Activated naive CD4-positive, alpha-beta T cell (primary cell): ENCODE measurements at regions not wholly inside any gene's neighbourhood (a gene's known extent, or its start where the extent isn't known, plus 50 kb on each side); places are given as distances from the start of the nearest gene placed in this dataset.
"Not testable (repeated sequence)": the region's sequence is repeated elsewhere in the genome, so short reads cannot be mapped to it uniquely, and the experiment has no call there.

Experiments used
- DNase-seq, 4 experiments: peaks; one replicate each; lab custom pipeline; 2025; lab: John Stamatoyannopoulos, UW

DNA sequence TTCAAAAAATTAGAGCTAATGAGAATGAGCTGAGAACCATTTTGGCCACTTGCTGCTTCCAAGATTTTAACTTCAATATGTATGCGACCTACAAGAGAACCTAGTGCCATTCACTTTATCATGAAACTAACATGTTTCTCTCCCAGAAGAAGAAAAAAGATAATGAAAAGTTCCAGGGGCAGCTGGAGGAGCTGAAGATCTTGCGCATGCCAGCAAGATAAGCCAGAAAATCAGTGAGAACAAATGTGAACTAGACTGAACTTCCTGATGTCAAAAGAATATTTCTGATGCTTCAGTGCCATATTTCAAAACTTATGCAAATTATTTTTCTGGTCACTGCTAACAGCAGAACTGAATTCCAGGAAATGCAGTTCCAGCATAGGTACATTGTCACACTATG lies 1265.1 kb downstream of the BRINP3 start:
- no peak for DNase-seq

DNA sequence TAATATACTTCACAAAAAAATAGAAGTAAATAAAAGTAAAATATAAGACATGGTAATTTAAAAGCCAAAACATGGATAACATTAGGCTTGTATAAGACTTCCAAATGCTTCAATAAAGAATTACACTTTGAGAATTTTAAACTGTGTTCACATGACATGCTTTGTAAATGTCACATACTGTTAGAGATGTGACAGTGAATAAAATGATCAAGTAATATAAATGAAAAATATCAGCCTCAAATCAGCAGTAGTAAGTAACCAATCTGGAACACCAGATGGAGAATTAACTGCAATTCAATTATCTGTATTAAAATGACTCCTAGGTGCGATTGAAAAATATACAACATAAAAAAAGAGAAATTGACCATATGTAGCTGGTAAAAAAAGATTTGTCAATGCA lies 1260.8 kb downstream of the BRINP3 start:
- no peak for DNase-seq

DNA sequence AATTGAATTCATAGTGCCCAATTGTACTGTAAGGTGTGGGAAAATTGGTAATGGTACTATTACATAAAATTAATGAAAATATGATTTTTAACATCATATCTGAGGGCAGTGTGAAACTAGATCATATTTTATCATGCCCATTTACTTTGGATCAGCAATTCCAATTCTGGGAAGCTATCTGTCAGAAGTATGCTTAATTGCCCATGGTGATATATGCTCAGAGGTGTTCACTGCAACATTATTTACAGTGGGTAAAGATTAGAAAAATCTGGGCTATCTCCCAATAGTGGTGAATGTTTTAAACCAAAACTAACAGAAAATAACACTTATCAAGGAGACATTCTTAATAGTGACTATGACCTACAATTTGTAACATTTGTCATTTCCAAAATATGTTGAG lies 1260.0 kb downstream of the BRINP3 start:
- DNase-seq = no peak

DNA sequence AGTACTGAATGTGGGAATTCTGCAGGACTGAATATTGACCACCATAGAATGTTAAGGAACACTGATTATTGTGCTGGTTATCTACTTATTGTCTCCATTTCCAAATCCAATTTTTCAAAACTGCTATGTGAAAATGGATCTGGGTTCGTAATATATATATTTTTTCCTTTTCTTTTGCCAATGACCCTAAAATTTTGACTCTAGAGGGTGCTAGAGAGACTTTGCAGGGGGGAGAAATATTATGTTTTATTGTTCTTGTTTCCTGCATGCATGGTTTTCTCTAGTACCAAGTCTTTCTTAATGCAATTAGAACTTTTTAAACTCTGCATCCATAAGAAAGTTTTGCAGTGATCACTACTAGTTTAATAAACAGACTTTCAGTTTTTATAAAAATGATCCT lies 1256.9 kb downstream of the BRINP3 start:
- DNase-seq = no peak

DNA sequence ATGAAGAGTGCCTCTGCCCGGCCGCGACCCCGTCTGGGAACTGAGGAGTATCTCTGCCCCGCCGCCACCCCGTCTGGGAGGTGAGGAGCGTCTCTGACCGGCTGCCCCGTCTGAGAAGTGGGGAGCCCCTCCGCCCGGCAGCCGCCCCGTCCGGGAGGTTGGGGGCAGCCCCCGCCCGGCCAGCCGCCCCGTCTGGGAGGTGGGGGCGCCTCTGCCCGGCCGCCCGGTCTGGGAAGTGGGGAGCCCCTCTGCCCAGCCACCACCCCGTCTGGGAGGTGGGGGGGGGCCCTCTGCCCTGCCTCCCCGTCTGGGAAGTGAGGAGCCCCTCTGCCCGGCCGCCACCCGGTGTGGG lies 1251.9 kb downstream of the BRINP3 start:
- DNase-seq = not testable (repeated sequence)

DNA sequence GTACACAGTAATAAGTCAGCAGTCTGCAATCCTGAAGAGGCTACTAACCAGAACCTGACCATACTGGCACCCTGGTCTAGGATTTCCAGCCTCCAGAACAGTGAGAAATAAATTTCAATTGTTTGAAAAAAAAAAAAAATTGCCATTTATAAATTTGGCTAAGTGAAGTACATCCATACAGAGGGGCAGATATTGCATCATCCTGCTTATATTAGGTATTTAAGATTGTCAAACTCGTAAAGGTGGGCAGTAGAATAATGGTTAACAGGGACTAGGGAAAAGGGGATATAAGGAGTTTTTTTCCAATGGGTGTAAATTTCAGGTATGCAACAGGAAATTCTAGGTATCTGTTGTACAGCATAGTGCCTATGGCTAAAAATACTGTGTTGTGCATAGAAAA lies 1250.9 kb downstream of the BRINP3 start:
- no peak for DNase-seq

DNA sequence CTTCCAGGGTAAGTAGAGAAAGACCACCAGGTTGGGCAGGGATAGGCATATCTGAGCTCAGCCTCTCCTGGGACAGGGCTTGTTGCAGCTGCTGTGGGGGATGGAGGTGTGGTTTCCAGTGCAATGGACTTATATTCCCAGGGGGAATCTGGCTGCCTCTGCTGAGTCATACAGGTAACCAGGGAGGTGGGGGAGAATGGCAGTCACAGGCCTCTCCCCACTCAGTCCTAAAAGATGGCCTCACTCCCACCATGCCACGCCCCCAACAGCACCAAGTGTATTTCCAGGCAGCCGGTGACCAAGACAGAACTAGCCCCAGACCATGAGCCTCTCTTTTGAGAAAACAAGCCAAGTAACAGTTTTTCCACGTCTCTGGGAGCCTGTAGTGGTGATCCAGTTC lies 1240.7 kb downstream of the BRINP3 start:
- DNase-seq = no peak

DNA sequence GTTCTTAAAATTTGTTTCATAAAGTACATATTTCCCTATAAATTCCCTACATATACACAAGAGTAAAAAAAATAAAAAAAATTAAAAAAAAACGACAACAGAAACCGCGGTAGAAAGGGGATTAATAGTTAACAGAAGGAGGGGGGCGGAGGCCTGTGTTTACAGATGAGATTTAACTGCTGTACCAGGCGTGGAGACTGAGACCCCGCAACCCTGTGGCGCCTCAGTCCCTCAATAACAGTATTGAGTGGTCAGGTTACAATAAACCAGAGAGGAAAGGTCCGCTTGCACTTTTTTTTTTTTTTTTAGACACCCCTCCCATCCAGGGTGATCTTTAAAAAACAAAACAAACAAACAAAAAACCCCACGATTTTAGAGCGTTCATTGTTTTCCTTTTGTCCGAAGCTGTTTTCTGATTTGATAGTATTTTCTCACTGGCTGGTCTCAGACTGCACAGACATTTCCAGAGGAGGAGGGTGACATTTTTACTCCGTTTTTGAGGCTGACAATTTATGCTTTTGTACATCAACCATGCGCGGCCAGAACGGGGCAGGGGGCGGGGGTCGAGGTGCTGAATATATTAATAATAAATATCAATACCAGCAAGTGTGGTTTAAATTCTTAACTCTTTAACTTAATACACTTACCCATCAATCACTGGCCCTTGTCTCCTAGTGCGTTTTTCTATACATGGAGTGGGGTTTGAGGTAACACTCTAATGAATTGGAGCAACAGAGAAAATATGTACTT lies 1223.9 kb downstream of the BRINP3 start:
- DNase-seq = no peak

DNA sequence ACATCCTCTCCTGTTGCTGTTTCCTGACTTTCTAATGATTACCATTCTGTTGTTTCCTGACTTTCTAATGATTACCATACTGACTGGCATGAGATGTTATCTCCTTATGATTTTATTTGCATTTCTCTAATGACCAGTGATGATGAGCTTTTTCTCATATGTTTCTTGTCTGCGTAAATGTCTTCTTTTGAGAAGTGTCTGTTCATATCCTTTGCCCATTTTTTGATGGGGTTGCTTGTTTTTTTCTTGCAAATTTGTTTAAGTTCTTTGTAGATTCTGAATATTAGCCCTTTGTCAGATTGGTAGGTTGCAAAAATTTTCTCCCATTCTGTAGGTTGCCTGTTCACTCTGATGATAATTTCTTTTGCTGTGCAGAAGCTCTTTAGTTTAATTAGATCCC lies 1216.5 kb downstream of the BRINP3 start:
- DNase-seq = not testable (repeated sequence)

DNA sequence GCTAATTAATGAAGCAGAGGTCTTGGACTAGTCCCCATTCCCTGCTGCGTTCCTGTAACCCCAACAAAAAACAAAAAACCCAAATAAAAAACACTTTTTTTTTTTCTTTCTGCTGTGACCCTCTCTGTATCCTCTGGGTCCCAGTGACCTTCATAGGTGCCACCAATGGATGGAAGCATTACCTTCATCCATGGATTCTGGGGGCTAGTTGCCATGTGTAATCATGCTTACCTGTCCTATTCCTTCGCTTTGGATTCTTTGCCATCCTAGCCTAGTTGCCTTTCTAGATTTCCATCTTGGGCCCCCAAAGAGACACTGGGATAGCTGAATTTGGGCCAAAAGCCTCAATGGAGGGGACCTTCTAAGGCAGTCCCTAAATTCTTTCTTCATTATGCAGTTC lies 1208.7 kb downstream of the BRINP3 start:
- DNase-seq = no peak

DNA sequence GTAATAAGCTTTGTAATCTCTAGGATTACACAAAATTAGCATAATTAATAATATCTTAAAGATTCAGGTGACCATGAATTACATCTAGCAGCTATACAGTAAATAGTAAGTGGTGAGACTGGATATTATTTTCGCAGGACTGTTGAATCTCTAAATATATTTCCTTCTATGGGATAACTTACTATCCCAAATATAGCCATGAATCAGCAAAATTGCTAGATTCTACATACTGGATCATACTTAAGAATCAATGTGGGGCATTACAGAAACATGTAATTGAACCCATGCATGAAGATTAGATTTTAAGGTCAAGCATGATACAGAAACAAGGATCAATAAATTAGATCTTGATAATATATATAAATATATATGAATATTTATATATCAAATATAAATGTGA lies 1203.4 kb downstream of the BRINP3 start:
- no peak for DNase-seq

DNA sequence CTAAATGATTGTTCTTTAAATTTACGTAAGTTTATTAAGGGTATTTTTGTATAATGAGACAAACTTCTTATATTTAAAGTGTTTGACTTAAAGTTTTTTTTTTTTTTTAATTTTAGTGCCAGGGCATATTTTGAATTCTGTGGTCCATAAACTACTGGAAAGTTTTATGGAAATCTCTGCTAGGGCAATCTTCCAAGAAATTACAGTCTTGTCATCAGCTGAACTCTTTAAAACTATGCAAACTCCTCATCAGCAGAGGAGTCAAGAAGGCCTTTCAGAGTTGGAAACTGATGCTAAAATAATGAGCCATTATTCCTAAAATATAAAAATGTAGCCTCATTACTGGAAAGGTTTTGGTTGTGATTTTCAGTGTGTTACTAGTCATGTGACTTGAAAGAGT lies 1201.9 kb downstream of the BRINP3 start:
- no peak for DNase-seq

DNA sequence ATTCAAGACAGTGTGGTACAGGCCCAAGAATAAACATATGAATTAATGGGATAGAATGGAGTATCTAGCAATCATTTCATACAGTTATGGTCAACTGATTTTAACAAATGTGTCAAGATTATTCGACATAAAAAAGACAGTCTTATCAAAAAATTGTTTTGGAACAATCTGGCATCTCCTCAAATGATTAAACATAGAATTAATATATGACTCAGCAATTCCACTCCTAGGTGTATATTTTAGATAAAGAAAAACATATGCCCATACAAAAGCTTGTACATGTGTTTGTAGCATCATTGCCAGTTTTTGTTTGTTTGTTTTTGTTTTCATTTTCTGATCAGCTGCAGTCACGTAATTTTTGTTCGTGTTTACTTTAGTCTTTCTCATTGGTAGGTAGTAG lies 1188.3 kb downstream of the BRINP3 start:
- no peak for DNase-seq

DNA sequence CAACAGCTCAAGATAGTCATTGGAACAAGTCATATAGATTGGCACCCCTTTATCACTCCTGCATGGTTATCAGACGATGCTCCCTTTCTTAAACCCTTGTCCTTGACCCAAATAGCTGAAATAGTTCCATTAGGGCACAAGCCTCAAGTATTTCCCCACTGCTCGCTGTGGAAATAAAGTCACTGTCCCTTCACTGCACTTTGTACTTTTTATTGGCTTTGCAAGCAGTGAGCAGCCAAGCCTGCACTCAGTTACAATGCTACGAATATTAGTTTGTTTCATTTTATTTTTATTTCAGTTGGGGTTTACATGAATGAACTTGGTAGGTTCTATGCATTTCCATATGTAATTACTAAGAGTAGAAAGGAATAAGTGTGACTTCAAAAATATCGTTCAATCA lies 1176.4 kb downstream of the BRINP3 start:
- no peak for DNase-seq

DNA sequence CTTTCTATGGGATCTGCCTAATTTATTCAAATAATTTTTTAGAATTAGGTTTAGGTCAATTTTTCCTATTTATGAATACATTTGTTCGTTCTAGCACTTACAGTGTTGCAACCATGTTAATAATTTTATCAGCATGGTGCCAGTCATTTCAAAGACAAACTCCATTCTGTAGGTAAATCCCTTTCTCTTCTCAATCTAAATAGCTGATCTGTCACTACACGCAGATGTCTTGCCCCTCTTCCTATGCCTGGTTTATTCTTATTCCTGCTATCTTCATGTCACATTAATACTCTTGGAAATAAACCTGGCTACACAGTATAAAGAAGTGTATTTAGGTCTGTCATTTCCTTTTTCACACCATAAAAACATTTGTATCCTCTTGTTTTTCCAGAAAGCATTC lies 1172.4 kb downstream of the BRINP3 start:
- DNase-seq = no peak

DNA sequence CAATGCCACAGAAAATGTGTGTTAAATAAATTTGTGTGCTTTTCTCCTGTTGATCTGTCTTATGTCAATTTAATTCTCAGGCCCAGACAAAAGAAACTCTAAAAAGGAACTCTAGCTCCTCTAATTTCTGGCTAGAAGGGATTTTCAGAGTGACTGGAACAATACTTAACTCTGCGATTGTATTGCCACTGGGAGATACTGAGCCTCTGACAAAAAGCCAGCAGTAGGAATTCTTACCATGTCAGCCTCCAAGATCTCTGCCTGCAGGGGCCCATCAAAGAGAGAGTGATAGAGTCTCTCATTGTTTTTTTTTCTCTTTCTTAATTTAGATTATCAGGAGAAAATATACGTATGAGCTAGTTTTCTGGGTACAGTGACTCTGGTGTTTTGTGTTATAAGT lies 1165.7 kb downstream of the BRINP3 start:
- DNase-seq = no peak

DNA sequence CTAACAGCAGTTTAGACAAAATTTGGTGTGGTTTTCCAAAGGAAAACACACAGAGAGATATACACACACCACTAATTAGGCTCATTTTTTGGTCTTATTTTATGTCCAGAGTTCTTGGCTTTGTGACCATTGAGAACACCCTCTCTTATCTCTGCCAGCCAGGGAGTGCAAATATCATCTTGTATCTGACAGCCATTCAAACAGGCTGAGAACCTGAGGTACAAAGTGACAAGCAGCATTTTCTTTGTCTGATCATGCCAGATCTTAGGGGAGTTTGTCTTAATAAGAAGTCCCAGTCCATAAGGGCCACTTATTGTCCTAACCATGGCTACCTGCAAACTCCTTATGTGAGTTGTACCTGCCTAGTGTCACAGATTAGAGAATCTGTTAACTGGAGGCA lies 1165.2 kb downstream of the BRINP3 start:
- DNase-seq = no peak

DNA sequence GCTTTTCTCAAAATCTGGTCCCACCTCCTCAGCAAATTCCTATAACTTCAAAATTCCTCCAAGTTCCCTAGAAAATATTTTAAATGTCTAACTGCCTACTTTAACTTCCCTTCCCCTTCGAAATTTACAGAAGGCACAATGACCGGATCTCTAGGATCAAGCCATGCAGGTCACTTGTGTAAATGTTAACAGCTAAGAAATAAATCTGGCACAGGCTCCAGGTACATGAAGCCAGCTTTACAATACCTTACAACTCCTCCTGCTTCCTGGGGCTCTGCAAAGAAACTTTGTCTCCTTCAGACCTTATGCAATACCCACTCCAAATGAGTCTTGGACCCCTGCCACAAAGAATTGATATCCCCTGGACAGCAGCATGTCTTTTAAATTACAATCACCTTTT lies 1164.2 kb downstream of the BRINP3 start:
- DNase-seq = no peak

DNA sequence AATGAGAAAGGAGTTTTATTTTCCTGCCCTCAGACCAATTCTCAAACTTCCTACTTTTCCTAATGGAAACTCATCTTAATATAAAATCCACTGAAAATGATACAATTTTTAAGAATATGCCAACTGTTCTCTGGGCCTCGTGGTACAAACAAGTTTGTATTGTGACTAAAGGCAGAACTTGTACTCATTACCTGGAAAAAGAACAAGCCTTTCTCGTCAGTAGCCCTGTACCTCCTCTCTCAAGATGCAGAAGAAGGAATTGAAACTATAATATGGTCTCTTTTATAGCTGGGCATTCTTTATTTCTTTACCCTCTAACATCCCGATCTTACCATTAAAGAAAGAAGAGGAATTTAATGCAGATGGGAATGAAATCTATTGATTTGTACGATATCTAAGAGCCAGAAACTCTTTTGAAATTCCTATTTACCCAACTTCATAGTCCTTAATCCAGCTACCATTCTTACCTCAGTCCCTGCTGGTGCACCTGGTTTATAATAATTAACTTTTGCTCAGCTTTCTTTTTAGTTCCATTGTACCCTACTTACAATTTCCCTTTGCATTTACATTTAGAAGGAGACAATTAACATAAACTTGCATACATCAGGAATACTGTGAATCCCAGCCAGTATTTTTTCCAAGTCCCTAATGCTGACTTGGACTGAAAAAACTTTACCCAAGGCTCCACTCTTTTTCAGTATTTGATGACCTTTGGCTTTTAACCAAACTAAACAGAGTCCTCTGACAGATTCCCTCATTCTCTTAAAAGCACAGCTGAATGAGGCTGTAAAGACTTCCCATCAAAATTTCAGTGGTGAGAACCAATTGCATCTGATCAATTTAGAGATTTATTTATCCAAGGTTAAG lies 1162.4 kb downstream of the BRINP3 start:
- no peak for DNase-seq

DNA sequence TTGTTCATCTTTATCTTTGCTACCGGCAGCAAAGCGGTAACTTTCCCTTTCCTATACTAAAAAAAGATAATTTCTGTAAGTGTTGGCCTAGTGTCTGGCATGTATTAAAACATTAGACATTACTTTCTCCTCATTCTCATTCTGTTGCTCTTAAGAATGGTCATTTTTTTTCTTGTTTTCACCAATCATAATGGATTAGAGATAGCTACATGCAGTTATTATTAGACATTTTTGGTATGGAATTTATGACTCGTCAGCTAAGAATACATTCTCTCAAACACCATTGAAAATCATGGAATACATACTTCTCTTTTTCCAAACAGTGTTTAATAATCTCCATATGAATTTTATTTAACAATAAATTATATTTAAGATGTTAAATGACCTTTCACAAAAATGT lies 1154.6 kb downstream of the BRINP3 start:
- no peak for DNase-seq

DNA sequence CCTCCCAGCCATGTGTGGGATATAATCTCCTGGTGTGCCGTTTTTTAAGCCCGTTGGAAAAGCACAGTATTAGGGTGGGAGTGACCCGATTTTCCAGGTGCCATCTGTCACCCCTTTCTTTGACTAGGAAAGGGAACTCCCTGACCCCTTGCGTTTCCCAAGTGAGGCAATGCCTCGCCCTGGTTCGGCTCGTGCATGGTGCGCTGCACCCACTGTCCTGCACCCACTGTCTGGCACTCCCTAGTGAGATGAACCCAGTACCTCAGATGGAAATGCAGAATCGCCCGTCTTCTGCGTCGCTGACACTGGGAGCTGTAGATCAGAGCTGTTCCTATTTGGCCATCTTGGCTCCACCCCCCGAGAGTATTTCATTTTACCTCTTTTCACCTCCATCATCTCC lies 1146.6 kb downstream of the BRINP3 start:
- not testable (repeated sequence) for DNase-seq

DNA sequence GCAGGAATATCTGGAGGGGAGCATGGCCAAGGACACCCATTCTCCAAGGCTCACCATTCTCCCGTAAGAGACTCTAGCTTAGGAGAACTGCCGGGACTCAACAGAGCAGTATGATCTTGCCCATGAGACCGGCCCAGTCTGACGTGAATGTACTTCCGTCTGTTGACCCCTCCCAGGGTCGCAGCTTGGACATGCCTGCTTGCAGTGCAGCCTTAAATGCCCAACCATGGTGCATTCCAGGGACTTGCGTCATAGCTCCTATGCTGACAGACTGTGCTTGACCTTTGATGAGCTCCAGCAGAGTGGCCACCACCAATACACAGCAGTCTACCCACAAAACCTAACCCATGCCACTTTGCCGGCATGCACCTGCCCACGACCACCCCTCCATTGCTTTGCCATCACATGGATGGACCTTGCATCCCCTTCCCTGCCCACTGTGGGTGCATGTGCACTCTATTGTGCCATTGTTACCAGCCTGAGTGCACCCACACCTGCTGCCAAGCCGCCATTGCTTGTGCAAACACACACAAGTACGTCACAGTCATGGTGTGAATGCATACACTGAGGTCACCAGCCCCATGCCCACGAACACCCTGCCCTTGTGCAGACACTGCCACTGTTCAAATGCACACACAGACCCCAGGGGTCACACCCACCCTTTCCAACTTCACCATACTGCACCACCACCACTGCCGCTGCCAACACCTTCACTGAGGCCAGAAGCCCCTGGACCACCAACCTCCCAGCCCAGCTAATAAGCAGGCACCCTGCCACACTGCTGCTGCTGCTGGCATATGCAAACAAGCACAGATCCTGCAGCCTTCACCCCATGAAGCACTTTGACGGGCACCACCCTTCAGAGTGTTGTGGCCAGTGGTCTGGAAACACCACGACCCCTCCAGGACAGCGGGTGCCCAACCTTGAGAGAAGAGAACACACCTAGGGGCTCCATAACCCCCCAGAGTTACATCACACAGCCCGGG lies 1141.3 kb downstream of the BRINP3 start:
- no peak for DNase-seq
